ENCODE measurements at regions not wholly inside any gene's neighbourhood (a gene's known extent, or its start where the extent isn't known, plus 50 kb on each side); places are given as distances from the start of the nearest gene placed in this dataset.

GRCh38 chr12:71041476-71041875 lies 116.3 kb downstream of the TSPAN8 start:
- DNase-seq: no peak
- TF ChIP-seq, protein P1, sequence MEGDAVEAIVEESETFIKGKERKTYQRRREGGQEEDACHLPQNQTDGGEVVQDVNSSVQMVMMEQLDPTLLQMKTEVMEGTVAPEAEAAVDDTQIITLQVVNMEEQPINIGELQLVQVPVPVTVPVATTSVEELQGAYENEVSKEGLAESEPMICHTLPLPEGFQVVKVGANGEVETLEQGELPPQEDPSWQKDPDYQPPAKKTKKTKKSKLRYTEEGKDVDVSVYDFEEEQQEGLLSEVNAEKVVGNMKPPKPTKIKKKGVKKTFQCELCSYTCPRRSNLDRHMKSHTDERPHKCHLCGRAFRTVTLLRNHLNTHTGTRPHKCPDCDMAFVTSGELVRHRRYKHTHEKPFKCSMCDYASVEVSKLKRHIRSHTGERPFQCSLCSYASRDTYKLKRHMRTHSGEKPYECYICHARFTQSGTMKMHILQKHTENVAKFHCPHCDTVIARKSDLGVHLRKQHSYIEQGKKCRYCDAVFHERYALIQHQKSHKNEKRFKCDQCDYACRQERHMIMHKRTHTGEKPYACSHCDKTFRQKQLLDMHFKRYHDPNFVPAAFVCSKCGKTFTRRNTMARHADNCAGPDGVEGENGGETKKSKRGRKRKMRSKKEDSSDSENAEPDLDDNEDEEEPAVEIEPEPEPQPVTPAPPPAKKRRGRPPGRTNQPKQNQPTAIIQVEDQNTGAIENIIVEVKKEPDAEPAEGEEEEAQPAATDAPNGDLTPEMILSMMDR (IDR thresholded peaks at IDR 0.05): no peak
- TF ChIP-seq POLR2A (IDR thresholded peaks at IDR 0.05) (no peak), EP300 (IDR thresholded peaks at IDR 0.05) (no peak), POLR2AphosphoS5 (IDR thresholded peaks at IDR 0.05) (no peak)
- no peaks in the 10 kb centered on the region for H3K27me3 ChIP-seq
- H3K9me3 ChIP-seq: no peaks in the 10 kb centered on the region
- no peaks in the 10 kb centered on the region for H3K4me1 ChIP-seq
- no peak overlapping the region for H3K27ac ChIP-seq
- no peak for ATAC-seq (ENCODE audit: low FRiP score in 2 of 2)
- 82 to 86% methylated on average over 2 of the region's 2 CpGs for WGBS, 2 donors
- H3K4me3 ChIP-seq: no peak overlapping the region
- no peaks in the 10 kb centered on the region for H3K36me3 ChIP-seq

DNA sequence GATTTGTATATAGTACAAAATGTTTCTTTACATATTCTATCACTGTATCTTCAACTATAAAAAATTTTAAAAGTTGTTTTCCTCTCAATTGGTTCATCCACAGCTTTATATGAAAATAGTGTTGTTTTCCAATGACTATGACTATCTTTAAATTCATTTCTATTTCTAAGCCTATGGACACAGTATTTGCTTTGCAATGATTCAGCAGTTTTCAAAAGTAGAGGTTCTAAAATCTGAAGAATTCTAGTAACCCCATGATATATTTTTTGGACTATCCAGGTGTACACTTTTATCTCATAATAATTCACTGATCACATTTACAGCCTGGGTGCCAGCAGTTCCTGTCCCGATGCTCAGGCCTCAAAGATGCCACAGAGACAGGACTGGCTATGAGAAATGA lies 118.4 kb upstream of the PTPRR start:
- 90 to 100% methylated on average over 1 of the region's 1 CpG for WGBS, 2 donors
- no peaks in the 10 kb centered on the region for H3K4me1 ChIP-seq

GRCh38 chr12:71036526-71036925 lies 116.0 kb upstream of the PTPRR start:
- no peak overlapping the region for H3K4me3 ChIP-seq
- no peak for DNase-seq
- no peak overlapping the region for H3K27ac ChIP-seq
- no peak for ATAC-seq (ENCODE audit: low FRiP score in 2 of 2)
- 69 to 78% methylated on average over 1 of the region's 1 CpG for WGBS, 2 donors
- no peaks in the 10 kb centered on the region for H3K36me3 ChIP-seq
- H3K9me3 ChIP-seq: no peaks in the 10 kb centered on the region
- H3K27me3 ChIP-seq: no peaks in the 10 kb centered on the region
- TF ChIP-seq EP300 (IDR thresholded peaks at IDR 0.05) (no peak), POLR2A (IDR thresholded peaks at IDR 0.05) (no peak), POLR2AphosphoS5 (IDR thresholded peaks at IDR 0.05) (no peak)
- TF ChIP-seq, protein P1 (IDR thresholded peaks at IDR 0.05): no peak
- H3K4me1 ChIP-seq: no peaks in the 10 kb centered on the region

More for the DNA sequence above, 118.4 kb upstream of the PTPRR start:
- TF ChIP-seq POLR2A (IDR thresholded peaks at IDR 0.05) (no peak), POLR2AphosphoS5 (IDR thresholded peaks at IDR 0.05) (no peak), EP300 (IDR thresholded peaks at IDR 0.05) (no peak)
- TF ChIP-seq, protein P1 (IDR thresholded peaks at IDR 0.05): no peak
- no peaks in the 10 kb centered on the region for H3K36me3 ChIP-seq
- H3K4me3 ChIP-seq: no peak overlapping the region
- DNase-seq: no peak
- ATAC-seq (ENCODE audit: low FRiP score in 2 of 2): no peak
- no peak overlapping the region for H3K27ac ChIP-seq
- H3K9me3 ChIP-seq: no peaks in the 10 kb centered on the region
- H3K27me3 ChIP-seq: no peaks in the 10 kb centered on the region

GRCh38 chr12:71032933-71033332 lies 112.4 kb upstream of the PTPRR start:
- no peak overlapping the region for H3K27ac ChIP-seq
- H3K4me1 ChIP-seq: no peaks in the 10 kb centered on the region
- no peaks in the 10 kb centered on the region for H3K36me3 ChIP-seq
- no peaks in the 10 kb centered on the region for H3K27me3 ChIP-seq
- TF ChIP-seq, protein P1 (IDR thresholded peaks at IDR 0.05): no peak
- TF ChIP-seq POLR2AphosphoS5 (IDR thresholded peaks at IDR 0.05): no peak
- no peak for TF ChIP-seq EP300 (IDR thresholded peaks at IDR 0.05)
- 79 to 83% methylated on average over 4 of the region's 4 CpGs for WGBS, 2 donors
- H3K4me3 ChIP-seq: no peak overlapping the region
- DNase-seq: no peak
- H3K9me3 ChIP-seq: no peaks in the 10 kb centered on the region
- ATAC-seq (ENCODE audit: low FRiP score in 2 of 2): no peak

DNA sequence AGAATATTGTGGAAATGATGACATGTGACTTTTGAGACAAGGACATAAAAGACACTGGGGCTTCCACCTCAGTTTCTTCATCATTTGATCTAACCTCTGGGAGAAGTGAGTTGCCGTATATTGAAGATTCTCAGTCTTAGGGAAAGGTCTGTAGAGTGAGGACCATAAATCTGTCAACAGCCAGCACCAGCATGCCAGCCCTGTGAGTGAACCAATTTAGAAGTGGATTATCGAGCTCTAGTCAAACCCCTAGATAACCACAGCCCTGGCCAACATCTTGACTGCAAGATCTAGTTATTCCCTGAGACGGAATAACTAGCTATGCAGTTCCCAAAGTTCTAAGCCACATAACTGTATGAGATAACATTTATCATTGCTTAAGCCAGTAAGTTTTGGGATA lies 108.8 kb upstream of the PTPRR start:
- WGBS, 2 donors: 72 to 79% methylated on average over 3 of the region's 3 CpGs
- DNase-seq: no peak
- Histone ChIP-seq H3K27ac (no peak overlapping the region), H3K27me3 (no peaks in the 10 kb centered on the region), H3K4me3 (no peak overlapping the region), H3K9me3 (no peaks in the 10 kb centered on the region), H3K36me3 (no peaks in the 10 kb centered on the region), H3K4me1 (no peaks in the 10 kb centered on the region)
- ATAC-seq (ENCODE audit: low FRiP score in 2 of 2): no peak
- TF ChIP-seq POLR2AphosphoS5 (IDR thresholded peaks at IDR 0.05): no peak
